ENCODE measurements at regions not wholly inside any gene's neighbourhood (a gene's known extent, or its start where the extent isn't known, plus 50 kb on each side); places are given as distances from the start of the nearest gene placed in this dataset.

GRCh38 chr7:156251861-156252260, 388.7 kb upstream of the RNF32 start:
- intact Hi-C loops (cut with micrococcal nuclease; ENCODE audit: unreplicated experiment), result no loop called here
- no peak overlapping the region for H3K4me3 Mint-ChIP-seq (ENCODE audit: low read depth, unreplicated experiment)
- CTCF ChIA-PET, result no interaction called here
- no peaks in the 10 kb centered on the region for H3K4me1 Mint-ChIP-seq (ENCODE audit: low read depth, unreplicated experiment)
- BruUV-seq (replicated peaks), result no TSS peak
- TF ChIP-seq CTCF (IDR thresholded peaks at IDR 0.05; ENCODE audit: unreplicated experiment), result no peak
- no peak for DNase-seq
- H3K27ac Mint-ChIP-seq (ENCODE audit: unreplicated experiment), result no peak overlapping the region
- H3K9me3 Mint-ChIP-seq (ENCODE audit: low read depth, unreplicated experiment), result no peaks in the 10 kb centered on the region
- H3K27me3 Mint-ChIP-seq (ENCODE audit: unreplicated experiment), result peaks cover 79% of the 10 kb centered on the region
- no peaks in the 10 kb centered on the region for H3K36me3 Mint-ChIP-seq (ENCODE audit: insufficient read depth, unreplicated experiment)

GRCh38 chr7:156240532-156240931, 400.0 kb upstream of the RNF32 start:
- no peaks in the 10 kb centered on the region for H3K4me1 Mint-ChIP-seq (ENCODE audit: low read depth, unreplicated experiment)
- intact Hi-C loops (cut with micrococcal nuclease; ENCODE audit: unreplicated experiment), result no loop called here
- CTCF ChIA-PET, result no interaction called here
- no peak overlapping the region for H3K27ac Mint-ChIP-seq (ENCODE audit: unreplicated experiment)
- H3K27me3 Mint-ChIP-seq (ENCODE audit: unreplicated experiment), result peaks cover 60% of the 10 kb centered on the region
- DNase-seq, result no peak
- H3K4me3 Mint-ChIP-seq (ENCODE audit: low read depth, unreplicated experiment), result no peak overlapping the region
- peaks cover 5% of the 10 kb centered on the region for H3K9me3 Mint-ChIP-seq (ENCODE audit: low read depth, unreplicated experiment)
- no TSS peak for BruUV-seq (replicated peaks)
- H3K36me3 Mint-ChIP-seq (ENCODE audit: insufficient read depth, unreplicated experiment), result no peaks in the 10 kb centered on the region
- TF ChIP-seq CTCF (IDR thresholded peaks at IDR 0.05; ENCODE audit: unreplicated experiment), result no peak

- Mint-ChIP-seq H3K27ac (ENCODE audit: unreplicated experiment) (no peak overlapping the region), H3K4me3 (ENCODE audit: low read depth, unreplicated experiment) (no peak overlapping the region), H3K4me1 (ENCODE audit: low read depth, unreplicated experiment) (no peaks in the 10 kb centered on the region), H3K9me3 (ENCODE audit: low read depth, unreplicated experiment) (peaks cover 5% of the 10 kb centered on the region), H3K27me3 (ENCODE audit: unreplicated experiment) (peaks cover 50% of the 10 kb centered on the region), H3K36me3 (ENCODE audit: insufficient read depth, unreplicated experiment) (no peaks in the 10 kb centered on the region)
- BruUV-seq (replicated peaks), result no TSS peak
- CTCF ChIA-PET, result no interaction called here
- intact Hi-C loops (cut with micrococcal nuclease; ENCODE audit: unreplicated experiment), result no loop called here
- no peak for TF ChIP-seq CTCF (IDR thresholded peaks at IDR 0.05; ENCODE audit: unreplicated experiment)
- no peak for DNase-seq
These were observed 402.0 kb upstream of the RNF32 start for GRCh38 chr7:156238366-156239133.

GRCh38 chr7:156237614-156238013, 403.0 kb upstream of the RNF32 start:
- Mint-ChIP-seq H3K36me3 (ENCODE audit: insufficient read depth, unreplicated experiment) (no peaks in the 10 kb centered on the region), H3K4me3 (ENCODE audit: low read depth, unreplicated experiment) (no peak overlapping the region), H3K27me3 (ENCODE audit: unreplicated experiment) (peaks cover 41% of the 10 kb centered on the region), H3K27ac (ENCODE audit: unreplicated experiment) (no peak overlapping the region), H3K9me3 (ENCODE audit: low read depth, unreplicated experiment) (no peaks in the 10 kb centered on the region), H3K4me1 (ENCODE audit: low read depth, unreplicated experiment) (no peaks in the 10 kb centered on the region)
- intact Hi-C loops (cut with micrococcal nuclease; ENCODE audit: unreplicated experiment), result no loop called here
- no peak for TF ChIP-seq CTCF (IDR thresholded peaks at IDR 0.05; ENCODE audit: unreplicated experiment)
- DNase-seq, result no peak
- CTCF ChIA-PET, result no interaction called here
- BruUV-seq (replicated peaks), result no TSS peak
